OCI-M1 (cell line): ENCODE measurements at regions not wholly inside any gene's neighbourhood (a gene's known extent, or its start where the extent isn't known, plus 50 kb on each side); places are given as distances from the start of the nearest gene placed in this dataset.
"Not testable (repeated sequence)": the region's sequence is repeated elsewhere in the genome, so short reads cannot be mapped to it uniquely, and the experiment has no call there.

Experiments used
- DNase-seq: peaks from one replicate; lab custom pipeline; 2025; lab: John Stamatoyannopoulos, UW

GRCh38 chr15:25067725-25068309 lies 113.0 kb downstream of the SNRPN start:
- no peak for DNase-seq

GRCh38 chr15:25068696-25069095 lies 113.9 kb downstream of the SNRPN start:
- no peak for DNase-seq

GRCh38 chr15:25070353-25070963 lies 115.7 kb downstream of the SNRPN start:
- DNase-seq: no peak

GRCh38 chr15:25072857-25073476 lies 118.2 kb downstream of the SNRPN start:
- no peak for DNase-seq

GRCh38 chr15:25087137-25087536 lies 132.3 kb downstream of the SNRPN start:
- DNase-seq: no peak

- DNase-seq: no peak
Measured at GRCh38 chr15:25088261-25088790, 133.5 kb downstream of the SNRPN start.

GRCh38 chr15:25089577-25089976 lies 134.8 kb downstream of the SNRPN start:
- no peak for DNase-seq

- no peak for DNase-seq
Measured at GRCh38 chr15:25090073-25090733, 135.4 kb downstream of the SNRPN start.

GRCh38 chr15:25091421-25092158 lies 136.8 kb downstream of the SNRPN start:
- DNase-seq: no peak

GRCh38 chr15:25092661-25093060 lies 137.9 kb downstream of the SNRPN start:
- no peak for DNase-seq

- DNase-seq: no peak
Measured at GRCh38 chr15:25093455-25094029, 138.8 kb downstream of the SNRPN start.

GRCh38 chr15:25094066-25094465 lies 139.3 kb downstream of the SNRPN start:
- DNase-seq: no peak

- DNase-seq: no peak
Measured at GRCh38 chr15:25094519-25094918, 139.7 kb downstream of the SNRPN start.

GRCh38 chr15:25095179-25095578 lies 140.4 kb downstream of the SNRPN start:
- no peak for DNase-seq

- DNase-seq: not testable (repeated sequence)
Measured at GRCh38 chr15:25099966-25100365, 145.2 kb downstream of the SNRPN start.

- DNase-seq: no peak
Measured at GRCh38 chr15:25106209-25106608, 151.4 kb downstream of the SNRPN start.

- no peak for DNase-seq
Measured at GRCh38 chr15:25133804-25134203, 179.0 kb downstream of the SNRPN start.

- DNase-seq: no peak
Measured at GRCh38 chr15:25134546-25134945, 179.8 kb downstream of the SNRPN start.

- DNase-seq: peak; percentile 32
Measured at GRCh38 chr15:25136119-25136518, 181.3 kb downstream of the SNRPN start.

- no peak for DNase-seq
Measured at GRCh38 chr15:25137013-25137412, 182.2 kb downstream of the SNRPN start.

GRCh38 chr15:25169318-25169717 lies 214.5 kb downstream of the SNRPN start:
- DNase-seq: no peak
